ENCODE measurements at regions not wholly inside any gene's neighbourhood (a gene's known extent, or its start where the extent isn't known, plus 50 kb on each side); places are given as distances from the start of the nearest gene placed in this dataset.

DNA sequence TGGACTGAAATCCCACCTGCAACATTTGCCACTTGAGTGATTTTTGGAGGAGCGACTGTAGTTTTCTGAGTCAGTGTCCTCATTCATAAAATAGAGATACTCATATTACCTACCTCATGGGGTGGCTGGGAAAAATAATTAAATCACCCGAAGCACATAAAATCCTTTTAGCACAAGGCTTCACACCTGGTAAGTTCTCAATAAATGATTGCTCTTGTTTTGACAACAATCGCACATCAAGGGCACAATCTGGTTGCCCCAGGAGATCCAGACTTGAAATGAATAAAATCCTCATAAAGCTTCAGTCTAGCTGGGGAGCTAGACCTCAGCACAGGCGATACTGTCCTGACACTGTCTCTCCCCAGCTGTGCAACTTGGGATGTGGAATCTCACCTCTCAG lies 76.0 kb upstream of the CCDC60 start:
- H2BK20ac ChIP-seq (ENCODE audit: low read depth, low read length, poor library complexity, severe bottlenecking) = no peak overlapping the region
- Mint-ChIP-seq H3K4me1 (peaks cover 4 to 9% of the 10 kb centered on the region in 2 experiments), H3K27me3 (ENCODE audit: low read depth) (peaks cover 7% of the 10 kb centered on the region; the same call in 1 of the 2 replicates), H3K27ac (no peak overlapping the region; a peak in 1 of 7 replicates), H3K9me3 (peaks cover 3 to 4% of the 10 kb centered on the region in 2 experiments; a peak in 3 of 5 replicates), H3K36me3 (ENCODE audit: insufficient read depth in 1 of 3, low read depth in 3 of 3) (no peaks in the 10 kb centered on the region), H3K4me3 (no peak overlapping the region)
- no peaks in the 10 kb centered on the region for H3K27me3 ChIP-seq (ENCODE audit: insufficient read depth, low read length)
- no peaks in the 10 kb centered on the region for H3K79me2 ChIP-seq (ENCODE audit: insufficient read depth, low read length)
- no peak overlapping the region for H2BK120ac ChIP-seq (ENCODE audit: low read depth, low read length, poor library complexity, severe bottlenecking)
- H3K9ac ChIP-seq (ENCODE audit: extremely low read depth, insufficient read length, low read length) = no peak overlapping the region
- no peaks in the 10 kb centered on the region for H3K9me3 ChIP-seq (ENCODE audit: control insufficient read depth, low read depth, low read length)
- H3K79me1 ChIP-seq (ENCODE audit: insufficient read depth, low read depth, low read length, poor library complexity, severe bottlenecking) = no peaks in the 10 kb centered on the region
- H3K4me2 ChIP-seq (ENCODE audit: insufficient read depth, insufficient read length, low read length) = no peak overlapping the region
- no peak overlapping the region for H2BK15ac ChIP-seq (ENCODE audit: low read depth, low read length)
- H4K20me1 ChIP-seq (ENCODE audit: control insufficient read depth, insufficient read depth, insufficient read length) = no peaks in the 10 kb centered on the region
- no peak overlapping the region for H3T11ph ChIP-seq (ENCODE audit: low read length)
- H4K5ac ChIP-seq (ENCODE audit: insufficient read length, low read depth, low read length) = no peak overlapping the region
- H4K91ac ChIP-seq (ENCODE audit: insufficient read length, low read depth, low read length) = no peak overlapping the region
- no peak for DNase-seq
- H2AK5ac ChIP-seq (ENCODE audit: insufficient read length, low read length) = no peak overlapping the region
- H3K23ac ChIP-seq (ENCODE audit: insufficient read length, low read depth, low read length) = no peak overlapping the region
- H2BK5ac ChIP-seq (ENCODE audit: insufficient read length, low read length) = no peak overlapping the region
- no CpG with 5 or more reads among the region's 4 CpGs for WGBS (ENCODE audit: extremely low coverage, insufficient read length, low lambda C conversion rate)
- H3K4me1 ChIP-seq (ENCODE audit: insufficient read depth, low read length) = no peaks in the 10 kb centered on the region
- no peak overlapping the region for H2AFZ ChIP-seq (ENCODE audit: low read length)
- no peak overlapping the region for H3K56ac ChIP-seq (ENCODE audit: insufficient read length, low read depth, low read length)
- no peak overlapping the region for H3K14ac ChIP-seq (ENCODE audit: insufficient read depth, low read length)
- H3K27ac ChIP-seq (ENCODE audit: insufficient read length, low read depth, low read length) = no peak overlapping the region
- TF ChIP-seq, protein P1, sequence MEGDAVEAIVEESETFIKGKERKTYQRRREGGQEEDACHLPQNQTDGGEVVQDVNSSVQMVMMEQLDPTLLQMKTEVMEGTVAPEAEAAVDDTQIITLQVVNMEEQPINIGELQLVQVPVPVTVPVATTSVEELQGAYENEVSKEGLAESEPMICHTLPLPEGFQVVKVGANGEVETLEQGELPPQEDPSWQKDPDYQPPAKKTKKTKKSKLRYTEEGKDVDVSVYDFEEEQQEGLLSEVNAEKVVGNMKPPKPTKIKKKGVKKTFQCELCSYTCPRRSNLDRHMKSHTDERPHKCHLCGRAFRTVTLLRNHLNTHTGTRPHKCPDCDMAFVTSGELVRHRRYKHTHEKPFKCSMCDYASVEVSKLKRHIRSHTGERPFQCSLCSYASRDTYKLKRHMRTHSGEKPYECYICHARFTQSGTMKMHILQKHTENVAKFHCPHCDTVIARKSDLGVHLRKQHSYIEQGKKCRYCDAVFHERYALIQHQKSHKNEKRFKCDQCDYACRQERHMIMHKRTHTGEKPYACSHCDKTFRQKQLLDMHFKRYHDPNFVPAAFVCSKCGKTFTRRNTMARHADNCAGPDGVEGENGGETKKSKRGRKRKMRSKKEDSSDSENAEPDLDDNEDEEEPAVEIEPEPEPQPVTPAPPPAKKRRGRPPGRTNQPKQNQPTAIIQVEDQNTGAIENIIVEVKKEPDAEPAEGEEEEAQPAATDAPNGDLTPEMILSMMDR (conservative IDR thresholded peaks at IDR 0.05) = no peak
- H3K23me2 ChIP-seq (ENCODE audit: insufficient read length, low read depth, low read length, poor library complexity, severe bottlenecking) = no peaks in the 10 kb centered on the region
- H3K4ac ChIP-seq (ENCODE audit: low read depth, low read length) = no peak overlapping the region
- H2BK12ac ChIP-seq (ENCODE audit: insufficient read length, low read depth, low read length) = no peak overlapping the region
- no peak overlapping the region for H4K8ac ChIP-seq (replicated peaks; ENCODE audit: insufficient read length, low read depth, low read length)
- H3K18ac ChIP-seq (ENCODE audit: insufficient read length, low read depth, low read length) = no peak overlapping the region

Measured in H9 (cell line).